OCI-LY3 (cell line): ENCODE measurements at regions not wholly inside any gene's neighbourhood (a gene's known extent, or its start where the extent isn't known, plus 50 kb on each side); places are given as distances from the start of the nearest gene placed in this dataset.

Experiments used
- H2AFZ ChIP-seq: fragments of 200-600, 300-600 bp; shearing (Covaris generic); 2 replicates; pipeline ENCODE4 v1.6.0; 2014; ENCODE audit warnings: antibody characterized with exemption, low read depth, low read length
- H3K27ac ChIP-seq: fragments of 200-600, 300-600 bp; sonication (generic); 2 replicates; pipeline ENCODE4 v1.5.1; 2014; ENCODE audit warnings: mild to moderate bottlenecking, low read length, moderate library complexity, mixed read lengths
- H3K27me3 ChIP-seq: fragments of 200-600, 300-600 bp; sonication (generic); 2 replicates; pipeline ENCODE4 v1.6.1; 2014; ENCODE audit warnings: low read depth, low read length, mixed read lengths
- H3K36me3 ChIP-seq: fragments of 200-600, 300-600 bp; sonication (generic); replicated peaks from 2 replicates; pipeline ENCODE3; 2014; ENCODE audit warnings: low read depth, low read length, mixed read lengths
- H3K4me1 ChIP-seq: fragments of 300-600, 200-600 bp; sonication (generic); 2 replicates; pipeline ENCODE4 v1.6.1; 2014; ENCODE audit warnings: low read length, mixed read lengths
- H3K4me2 ChIP-seq: fragments of 200-600, 300-600 bp; sonication (generic); 2 replicates; pipeline ENCODE4 v1.6.1; 2014; ENCODE audit warnings: low read length, mixed read lengths
- H3K4me3 ChIP-seq: fragments of 300-600, 200-600 bp; sonication (generic); 2 replicates; pipeline ENCODE4 v1.5.1; 2014; ENCODE audit warnings: antibody characterized with exemption, mild to moderate bottlenecking, low read length, moderate library complexity
- H3K79me2 ChIP-seq: fragments of 300-600, 200-600 bp; shearing (Covaris generic); 2 replicates; pipeline ENCODE4 v1.6.1; 2014; ENCODE audit warnings: mild to moderate bottlenecking, low read length, mixed read lengths
- H3K9ac ChIP-seq: fragments of 300-600, 200-600 bp; shearing (Covaris generic); 2 replicates; pipeline ENCODE4 v1.6.0; 2014; ENCODE audit warnings: mild to moderate bottlenecking, low read length, moderate library complexity
- H3K9me3 ChIP-seq: fragments of 200-600, 300-600 bp; shearing (Covaris generic); 2 replicates; pipeline ENCODE4 v1.6.1; 2014; ENCODE audit warnings: low read length, mixed read lengths; ENCODE audit not compliant: insufficient read depth
- H4K20me1 ChIP-seq: fragments of 200-600, 300-600 bp; sonication (generic); 2 replicates; pipeline ENCODE4 v1.6.1; 2016; ENCODE audit warnings: low read length, mixed read lengths; ENCODE audit not compliant: insufficient read depth
- CTCF ChIP-seq: fragments of 200-600, 300-600 bp; sonication (generic); IDR thresholded peaks from 2 replicates; pipeline ENCODE4 v1.5.1; 2014; ENCODE audit warnings: antibody characterized with exemption, low read length, low read depth
- EZH2phosphoT487 ChIP-seq: fragments of 200-600 bp; shearing (Covaris generic); IDR thresholded peaks from 2 replicates; pipeline ENCODE4 v1.6.1; 2018; ENCODE audit warnings: antibody characterized with exemption, mixed run types, low read depth

DNA sequence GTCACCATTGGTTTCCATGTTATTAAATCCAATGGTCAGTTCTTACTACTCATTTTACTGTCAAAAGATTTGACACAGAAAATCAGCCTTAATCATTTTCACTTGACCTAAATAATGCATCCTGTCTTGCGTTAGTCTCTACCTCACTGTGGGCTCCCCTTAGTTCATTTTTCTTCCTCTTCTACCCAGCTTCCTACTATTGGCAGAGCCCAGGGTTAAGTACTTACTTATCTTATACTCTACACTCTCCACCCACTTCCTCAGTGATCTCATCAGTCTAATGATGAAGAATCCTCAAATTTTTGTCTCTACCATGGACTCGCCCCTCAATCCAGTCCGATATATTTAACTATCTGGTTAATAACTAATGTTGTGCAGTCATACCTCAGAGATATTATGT is 735.9 kb downstream of the KCNT2 start:
- no peak for TF ChIP-seq CTCF
- no peak for TF ChIP-seq EZH2phosphoT487
- Histone ChIP-seq H3K9me3 (0 out of 2 replicates have a peak, but pooled peaks cover 5% of the 10 kb centered on the region), H3K4me1 (no peaks in the 10 kb centered on the region), H3K27me3 (no peaks in the 10 kb centered on the region), H3K4me3 (no peak overlapping the region), H2AFZ (no peak overlapping the region), H3K9ac (no peak overlapping the region), H4K20me1 (no peaks in the 10 kb centered on the region), H3K36me3 (no peaks in the 10 kb centered on the region), H3K79me2 (no peaks in the 10 kb centered on the region), H3K4me2 (no peak overlapping the region), H3K27ac (no peak overlapping the region)

GRCh38 chr1:195867638-195868037 is 740.6 kb downstream of the KCNT2 start:
- H3K27me3 ChIP-seq = no peaks in the 10 kb centered on the region
- H3K36me3 ChIP-seq = no peaks in the 10 kb centered on the region
- H3K4me3 ChIP-seq = no peak overlapping the region
- no peak overlapping the region for H2AFZ ChIP-seq
- no peaks in the 10 kb centered on the region for H4K20me1 ChIP-seq
- no peak overlapping the region for H3K9ac ChIP-seq
- H3K27ac ChIP-seq = no peak overlapping the region
- H3K9me3 ChIP-seq = no peaks in the 10 kb centered on the region
- H3K79me2 ChIP-seq = no peaks in the 10 kb centered on the region
- no peak overlapping the region for H3K4me2 ChIP-seq
- H3K4me1 ChIP-seq = no peaks in the 10 kb centered on the region
- no peak for TF ChIP-seq EZH2phosphoT487
- TF ChIP-seq CTCF = no peak

GRCh38 chr1:195866781-195867222 is 741.4 kb downstream of the KCNT2 start:
- Histone ChIP-seq H3K9ac (no peak overlapping the region), H3K4me1 (no peaks in the 10 kb centered on the region), H2AFZ (no peak overlapping the region), H4K20me1 (no peaks in the 10 kb centered on the region), H3K4me3 (no peak overlapping the region), H3K9me3 (no peaks in the 10 kb centered on the region), H3K36me3 (no peaks in the 10 kb centered on the region), H3K4me2 (no peak overlapping the region), H3K27ac (no peak overlapping the region), H3K27me3 (no peaks in the 10 kb centered on the region), H3K79me2 (no peaks in the 10 kb centered on the region)
- TF ChIP-seq CTCF (no peak), EZH2phosphoT487 (no peak)

- no peak overlapping the region for H3K4me3 ChIP-seq
- no peaks in the 10 kb centered on the region for H3K4me1 ChIP-seq
- H3K4me2 ChIP-seq = no peak overlapping the region
- H4K20me1 ChIP-seq = no peaks in the 10 kb centered on the region
- no peaks in the 10 kb centered on the region for H3K27me3 ChIP-seq
- H2AFZ ChIP-seq = no peak overlapping the region
- H3K9ac ChIP-seq = no peak overlapping the region
- TF ChIP-seq EZH2phosphoT487 (no peak), CTCF (no peak)
- no peaks in the 10 kb centered on the region for H3K9me3 ChIP-seq
- H3K36me3 ChIP-seq = no peaks in the 10 kb centered on the region
- H3K27ac ChIP-seq = no peak overlapping the region
- no peaks in the 10 kb centered on the region for H3K79me2 ChIP-seq
Observed at GRCh38 chr1:195866091-195866780, 742.0 kb downstream of the KCNT2 start.
